Psoas muscle (tissue), 7 donors: ENCODE measurements at regions not wholly inside any gene's neighbourhood (a gene's known extent, or its start where the extent isn't known, plus 50 kb on each side); places are given as distances from the start of the nearest gene placed in this dataset.

Experiments
- ATAC-seq, 4 donors: fragments of 200-7000 bp; cut with Tn5 transposase; one replicate each; pipeline ENCODE4 v1.9.1; 2020; ENCODE audit warnings: moderate library complexity in 3 of 4, mild to moderate bottlenecking in 2 of 4
- DNase-seq, 2 donors: peaks; one replicate each; pipeline ENCODE4 v3.0.0-alpha.2; 2020
- H3K27ac ChIP-seq: fragments of 200-600 bp; one replicate; pipeline ENCODE4 v1.8.0; 2022
- H3K27me3 ChIP-seq, 3 donors: fragments of 200-600 bp in 1 of 3; one replicate each; pipeline versions ENCODE4 v1.6.1 to v1.8.0; 2013 to 2022; ENCODE audit warnings: low read length in 2 of 3, mild to moderate bottlenecking in 2 of 3, moderate library complexity in 1 of 3; ENCODE audit not compliant: insufficient read depth in 3 of 3
- H3K36me3 ChIP-seq, 2 donors: fragments of 200-600 bp in 1 of 2; one replicate each; pipeline versions ENCODE4 v1.6.1 to v1.8.0; 2013 to 2022; ENCODE audit warnings: low read depth in 1 of 2, mild to moderate bottlenecking in 1 of 2, moderate library complexity in 1 of 2; ENCODE audit not compliant: insufficient read depth in 1 of 2
- H3K4me1 ChIP-seq: fragments of 200-600 bp; one replicate; pipeline ENCODE4 v1.8.0; 2022
- H3K4me3 ChIP-seq: fragments of 200-600 bp; one replicate; pipeline ENCODE4 v1.8.0; 2022; ENCODE audit warnings: mild to moderate bottlenecking
- H3K9me3 ChIP-seq: fragments of 200-600 bp; one replicate; pipeline ENCODE4 v1.8.0; 2022
- WGBS, 3 donors: extraction: QIAGEN DNeasy Blood & Tissue Kit; methylation state at CpG; one replicate each; pipeline versions ENCODE4 v1.1.6 to v1.1.7; 2013; 5-methylcytosine and 5-hydroxymethylcytosine counted together
- intact Hi-C, 2 donors: fragments of 100-400 bp; cut with DNase I; formaldehyde crosslinking; loops; one replicate each; pipeline versions ENCODE4 v1.11.0 to v1.14.2; 2022
- TF ChIP-seq, protein P1 (sequence below): fragments of 200-600 bp; IDR thresholded peaks from one replicate; pipeline ENCODE4 v1.8.0; 2022; ENCODE audit warnings: antibody characterized with exemption
- donor health status: healthy with polysubstance abuse.
- donor health status: DM: no; HTN: no; CAD: no; lungs with moderate emphysema.
- donor health status: Bipolar disorder and iron deficiency.
- donor health status: healthy.
- donor health status: DM: yes; HTN: yes; CAD: no.
- donor health status: DM: no; HTN: no; CAD: no.
- donor health status: DM: yes; HTN: yes; CAD: no.

DNA sequence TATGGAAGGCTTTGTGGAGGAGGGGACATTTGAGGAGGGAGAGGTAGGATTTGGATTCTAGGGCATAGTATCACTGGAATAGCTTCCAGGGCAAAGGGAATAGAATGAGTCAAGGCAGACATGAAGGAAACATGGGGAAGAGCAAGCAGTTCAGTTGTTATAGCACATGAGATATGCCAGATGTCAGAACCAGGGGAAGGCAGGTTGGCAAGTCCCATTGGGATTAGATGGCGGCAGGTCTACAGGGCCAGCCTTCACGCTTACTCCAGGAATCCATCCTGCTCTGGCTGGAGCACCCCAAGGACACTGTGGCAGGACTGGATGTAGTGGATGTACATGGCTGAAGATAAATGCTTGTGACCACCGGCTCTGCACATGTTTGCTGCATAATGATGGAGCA is 120.4 kb upstream of the ST8SIA2 start:
- Histone ChIP-seq H3K27me3 (peaks cover 0 to 3% (median 0%) of the 10 kb centered on the region in 3 donors), H3K36me3 (no peaks in the 10 kb centered on the region), H3K4me3 (no peak overlapping the region), H3K27ac (no peak overlapping the region), H3K9me3 (no peaks in the 10 kb centered on the region), H3K4me1 (no peaks in the 10 kb centered on the region)
- TF ChIP-seq, protein P1, sequence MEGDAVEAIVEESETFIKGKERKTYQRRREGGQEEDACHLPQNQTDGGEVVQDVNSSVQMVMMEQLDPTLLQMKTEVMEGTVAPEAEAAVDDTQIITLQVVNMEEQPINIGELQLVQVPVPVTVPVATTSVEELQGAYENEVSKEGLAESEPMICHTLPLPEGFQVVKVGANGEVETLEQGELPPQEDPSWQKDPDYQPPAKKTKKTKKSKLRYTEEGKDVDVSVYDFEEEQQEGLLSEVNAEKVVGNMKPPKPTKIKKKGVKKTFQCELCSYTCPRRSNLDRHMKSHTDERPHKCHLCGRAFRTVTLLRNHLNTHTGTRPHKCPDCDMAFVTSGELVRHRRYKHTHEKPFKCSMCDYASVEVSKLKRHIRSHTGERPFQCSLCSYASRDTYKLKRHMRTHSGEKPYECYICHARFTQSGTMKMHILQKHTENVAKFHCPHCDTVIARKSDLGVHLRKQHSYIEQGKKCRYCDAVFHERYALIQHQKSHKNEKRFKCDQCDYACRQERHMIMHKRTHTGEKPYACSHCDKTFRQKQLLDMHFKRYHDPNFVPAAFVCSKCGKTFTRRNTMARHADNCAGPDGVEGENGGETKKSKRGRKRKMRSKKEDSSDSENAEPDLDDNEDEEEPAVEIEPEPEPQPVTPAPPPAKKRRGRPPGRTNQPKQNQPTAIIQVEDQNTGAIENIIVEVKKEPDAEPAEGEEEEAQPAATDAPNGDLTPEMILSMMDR = no peak
- intact Hi-C loops = no loop called here
- DNase-seq (no peak), ATAC-seq (no peak)
- 34 to 57% (median 48%) methylated on average over 3 of the region's 3 CpGs for WGBS, 3 donors

DNA sequence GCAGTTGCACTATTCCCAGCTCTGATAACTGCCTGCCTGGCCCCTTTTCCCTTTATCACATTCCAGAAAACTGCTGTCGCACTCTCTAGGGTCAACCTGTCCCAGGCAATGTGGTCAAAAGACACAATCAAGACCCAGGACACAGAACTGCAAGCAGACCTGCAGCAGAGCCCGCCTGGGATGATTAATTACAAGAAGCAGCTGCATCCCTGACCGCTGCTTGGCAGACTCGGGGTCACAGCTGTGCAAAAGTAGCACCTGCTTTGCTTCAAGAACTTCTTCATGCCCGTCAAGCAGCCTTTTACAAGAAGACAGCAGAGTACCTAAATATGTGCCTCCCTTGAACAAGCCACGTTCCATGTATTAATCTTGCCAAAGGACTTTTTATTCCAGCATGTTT is 120.0 kb upstream of the ST8SIA2 start:
- TF ChIP-seq, protein P1 = no peak
- H3K27ac ChIP-seq = no peak overlapping the region
- 18 to 23% (median 21%) methylated on average over 6 of the region's 6 CpGs for WGBS, 3 donors
- intact Hi-C loops = no loop called here
- DNase-seq = no peak
- peaks cover 0 to 3% (median 0%) of the 10 kb centered on the region in 3 donors for H3K27me3 ChIP-seq
- H3K4me1 ChIP-seq = no peaks in the 10 kb centered on the region
- H3K9me3 ChIP-seq = no peaks in the 10 kb centered on the region
- H3K4me3 ChIP-seq = no peak overlapping the region
- no peaks in the 10 kb centered on the region for H3K36me3 ChIP-seq
- no peak for ATAC-seq

DNA sequence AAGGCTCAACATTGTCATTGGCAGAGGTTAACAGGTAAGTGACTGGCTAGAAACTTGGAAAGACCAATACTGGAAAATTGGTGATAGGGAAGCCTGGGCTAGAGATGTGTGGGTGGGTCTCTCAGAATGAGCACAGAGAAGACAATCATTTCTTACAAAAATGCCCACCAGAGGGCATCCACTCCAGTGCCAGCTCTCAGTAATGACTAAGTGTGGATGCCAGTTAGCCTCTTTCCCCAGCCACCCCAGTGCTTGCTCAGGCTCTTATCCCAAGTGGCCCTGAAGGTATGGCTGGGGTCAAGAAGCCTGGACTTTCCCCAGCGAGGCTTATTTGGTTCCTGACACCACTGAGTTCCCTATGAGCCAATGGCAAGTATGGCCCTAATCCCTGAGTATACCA is 115.9 kb upstream of the ST8SIA2 start:
- Histone ChIP-seq H3K27ac (no peak overlapping the region), H3K36me3 (no peaks in the 10 kb centered on the region), H3K4me1 (no peaks in the 10 kb centered on the region), H3K9me3 (no peaks in the 10 kb centered on the region), H3K27me3 (peaks cover 0 to 2% (median 0%) of the 10 kb centered on the region in 3 donors), H3K4me3 (no peak overlapping the region)
- intact Hi-C loops = loop anchor here in 1 of 2 donors (5.0 kb wide), 1 partner anchor 435 kb away; no protein-coding TSS in a partner anchor
- 0 to 82% (median 50%) methylated on average over 1 of the region's 1 CpG for WGBS, 3 donors
- DNase-seq (no peak), ATAC-seq (no peak)
- TF ChIP-seq, protein P1 = peak; percentile 13

DNA sequence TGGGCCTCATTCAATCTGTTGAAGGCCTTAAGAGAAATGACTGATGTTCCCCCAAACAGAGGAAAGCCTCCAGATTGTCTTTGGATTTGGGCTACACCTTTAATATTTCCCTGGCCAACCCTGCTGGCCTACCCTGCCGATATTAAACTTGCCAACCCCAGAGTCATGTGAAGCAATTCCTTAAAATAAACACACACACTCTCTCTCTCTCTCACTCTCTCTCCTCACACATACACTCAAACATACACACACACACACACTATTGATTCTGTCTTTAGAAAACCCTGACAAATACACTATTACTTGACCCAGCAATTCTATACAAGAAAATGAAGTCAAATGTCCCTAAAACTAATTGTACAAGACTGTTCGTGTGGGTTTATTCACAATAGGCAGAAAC is 109.9 kb upstream of the ST8SIA2 start:
- TF ChIP-seq, protein P1 = no peak
- H3K27me3 ChIP-seq = no peaks in the 10 kb centered on the region
- 29 to 36% (median 35%) methylated on average over 2 of the region's 2 CpGs for WGBS, 3 donors
- ATAC-seq (peak; percentile 46 to 57 (median 52)), DNase-seq (no peak)
- H3K27ac ChIP-seq = no peak overlapping the region
- no peak overlapping the region for H3K4me3 ChIP-seq
- H3K4me1 ChIP-seq = no peaks in the 10 kb centered on the region
- H3K9me3 ChIP-seq = no peaks in the 10 kb centered on the region
- intact Hi-C loops = no loop called here
- no peaks in the 10 kb centered on the region for H3K36me3 ChIP-seq

DNA sequence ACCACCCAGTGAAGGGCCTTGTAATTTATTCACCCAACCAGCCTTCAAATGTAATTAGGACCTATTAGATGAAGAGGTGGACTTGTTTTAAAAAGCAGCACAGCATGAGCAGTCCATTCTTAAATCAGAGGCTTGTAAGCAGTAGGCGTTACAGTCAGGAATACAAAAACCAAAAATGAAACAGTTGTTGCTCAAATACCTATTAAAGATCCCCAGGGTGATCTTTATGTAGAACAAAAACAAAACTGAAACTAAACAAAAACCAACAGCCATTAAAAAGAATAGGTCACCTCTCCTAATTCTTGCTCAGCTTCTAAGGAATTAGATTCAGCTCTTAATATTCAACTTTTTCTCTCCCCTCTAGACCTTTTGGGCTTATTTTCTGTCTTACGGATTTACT is 104.9 kb upstream of the ST8SIA2 start:
- DNase-seq (no peak), ATAC-seq (no peak)
- Histone ChIP-seq H3K27me3 (peaks cover 0 to 13% (median 2%) of the 10 kb centered on the region in 3 donors), H3K36me3 (no peaks in the 10 kb centered on the region), H3K9me3 (no peaks in the 10 kb centered on the region), H3K27ac (no peak overlapping the region), H3K4me1 (no peaks in the 10 kb centered on the region), H3K4me3 (no peak overlapping the region)
- TF ChIP-seq, protein P1 = no peak
- intact Hi-C loops = no loop called here
- 63 to 79% (median 78%) methylated on average over 2 of the region's 2 CpGs for WGBS, 3 donors
